NCI-H2227 treated with DMSO at 0.1 percent for 48 hours (cell line): ENCODE measurements at regions not wholly inside any gene's neighbourhood (a gene's known extent, or its start where the extent isn't known, plus 50 kb on each side); places are given as distances from the start of the nearest gene placed in this dataset.
"Not testable (repeated sequence)": the region's sequence is repeated elsewhere in the genome, so short reads cannot be mapped to it uniquely, and the experiment has no call there.

Source experiments
- DNase-seq: peaks from one replicate; lab custom pipeline; 2025; lab: John Stamatoyannopoulos, UW

- DNase-seq, result no peak
These were observed 570.6 kb downstream of the PCDH17 start for GRCh38 chr13:58202099-58202498.

GRCh38 chr13:58207501-58207900 lies 576.0 kb downstream of the PCDH17 start:
- no peak for DNase-seq

GRCh38 chr13:58235454-58235853 lies 603.9 kb downstream of the PCDH17 start:
- no peak for DNase-seq

- no peak for DNase-seq
These were observed 607.6 kb downstream of the PCDH17 start for GRCh38 chr13:58238972-58239773.

- no peak for DNase-seq
These were observed 608.3 kb downstream of the PCDH17 start for GRCh38 chr13:58239774-58240268.

GRCh38 chr13:58247080-58247479 lies 615.5 kb downstream of the PCDH17 start:
- DNase-seq, result no peak

GRCh38 chr13:58254943-58255342 lies 623.4 kb downstream of the PCDH17 start:
- DNase-seq, result no peak

GRCh38 chr13:58266271-58266670 lies 634.7 kb downstream of the PCDH17 start:
- DNase-seq, result no peak

- no peak for DNase-seq
These were observed 667.1 kb downstream of the PCDH17 start for GRCh38 chr13:58298556-58299135.

- DNase-seq, result no peak
These were observed 668.7 kb downstream of the PCDH17 start for GRCh38 chr13:58300224-58300623.

- DNase-seq, result no peak
These were observed 669.6 kb downstream of the PCDH17 start for GRCh38 chr13:58300974-58301681.

- DNase-seq, result no peak
These were observed 670.8 kb downstream of the PCDH17 start for GRCh38 chr13:58302349-58302748.

- no peak for DNase-seq
These were observed 674.5 kb downstream of the PCDH17 start for GRCh38 chr13:58306062-58306461.

GRCh38 chr13:58313219-58313618 lies 681.7 kb downstream of the PCDH17 start:
- no peak for DNase-seq

- no peak for DNase-seq
These were observed 687.1 kb downstream of the PCDH17 start for GRCh38 chr13:58318495-58319167.

GRCh38 chr13:58324161-58324560 lies 692.6 kb downstream of the PCDH17 start:
- no peak for DNase-seq

- DNase-seq, result no peak
These were observed 698.2 kb downstream of the PCDH17 start for GRCh38 chr13:58329746-58330145.

GRCh38 chr13:58340895-58341294 lies 709.4 kb downstream of the PCDH17 start:
- no peak for DNase-seq

- no peak for DNase-seq
These were observed 709.8 kb downstream of the PCDH17 start for GRCh38 chr13:58341318-58341717.

GRCh38 chr13:58343076-58343475 lies 711.5 kb downstream of the PCDH17 start:
- no peak for DNase-seq

GRCh38 chr13:58352100-58352499 lies 720.6 kb downstream of the PCDH17 start:
- not testable (repeated sequence) for DNase-seq

GRCh38 chr13:58369936-58370335 lies 738.4 kb downstream of the PCDH17 start:
- no peak for DNase-seq
